Left cardiac atrium (tissue), 4 donors: ENCODE measurements at regions not wholly inside any gene's neighbourhood (a gene's known extent, or its start where the extent isn't known, plus 50 kb on each side); places are given as distances from the start of the nearest gene placed in this dataset.
"Not testable (repeated sequence)": the region's sequence is repeated elsewhere in the genome, so short reads cannot be mapped to it uniquely, and the experiment has no call there.

ENCODE experiments used
- ATAC-seq, 2 donors: fragments of 200-7000 bp; cut with Tn5 transposase; one replicate each; pipeline ENCODE4 v1.9.1; 2020; ENCODE audit warnings: mild to moderate bottlenecking in 2 of 2, moderate library complexity in 2 of 2
- DNase-seq: peaks from one replicate; pipeline ENCODE4 v3.0.0-alpha.2; 2020
- intact Hi-C, 2 donors: fragments of 100-400 bp; cut with DNase I; formaldehyde crosslinking; loops; one replicate each; pipeline versions ENCODE4 v1.14.1 to v1.15.1; 2022 to 2023
- donor health status: DM: no; HTN: yes; CAD: no.
- donor health status: DM: no; HTN: yes; CAD: no; lungs with severe emphysema.
- donor health status: DM: yes; HTN: yes; CAD: no.
- donor health status: Dilated cardiomyopathy.

DNA sequence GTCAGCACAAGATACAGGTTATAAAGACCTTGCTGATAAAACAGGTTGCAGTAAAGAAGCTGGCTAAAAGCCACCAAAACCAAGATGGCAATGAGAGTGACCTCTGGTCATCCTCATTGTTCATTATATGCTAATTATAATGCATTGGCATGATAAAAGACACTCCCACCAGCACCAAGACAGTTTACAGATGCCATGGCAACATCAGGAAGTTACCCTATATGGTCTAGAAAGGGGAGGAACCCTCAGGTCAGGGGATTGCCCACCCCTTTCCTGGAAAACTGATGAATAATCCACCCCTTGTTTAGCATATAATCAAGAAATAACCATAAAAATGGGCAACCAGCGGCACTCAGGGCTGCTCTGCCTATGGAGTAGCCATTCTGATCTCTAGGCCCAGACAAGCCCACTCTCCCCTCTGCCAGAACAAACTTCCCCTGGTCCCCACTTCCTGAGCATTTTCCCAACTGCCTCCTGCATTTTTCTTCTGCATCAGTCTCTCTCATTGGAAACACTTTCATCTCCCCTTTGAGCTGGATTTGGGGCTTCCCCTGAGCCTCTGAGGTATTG lies 215.3 kb upstream of the SDK2 start:
- intact Hi-C loops, DNase-seq, ATAC-seq: not testable (repeated sequence)

DNA sequence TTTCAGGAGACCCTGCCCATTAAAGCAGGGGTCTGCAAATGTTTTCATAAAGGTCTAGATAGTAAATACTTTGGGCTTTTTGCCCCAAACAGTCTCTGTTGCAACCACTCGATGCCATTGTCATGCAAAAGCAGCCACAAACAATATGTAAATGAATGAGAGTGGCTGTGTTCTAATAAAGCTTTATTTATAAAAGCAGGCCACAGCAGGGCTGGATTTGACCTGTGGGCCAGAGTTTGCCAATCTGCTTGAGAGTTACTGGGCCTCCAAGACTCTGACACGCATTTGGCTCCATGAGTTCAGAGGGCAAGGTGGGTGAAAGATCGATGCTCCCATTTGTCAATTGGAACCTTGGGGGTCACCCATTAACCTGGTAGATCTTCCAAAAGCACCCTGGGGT lies 217.3 kb upstream of the SDK2 start:
- ATAC-seq = no peak
- no peak for DNase-seq
- intact Hi-C loops = no loop called here

DNA sequence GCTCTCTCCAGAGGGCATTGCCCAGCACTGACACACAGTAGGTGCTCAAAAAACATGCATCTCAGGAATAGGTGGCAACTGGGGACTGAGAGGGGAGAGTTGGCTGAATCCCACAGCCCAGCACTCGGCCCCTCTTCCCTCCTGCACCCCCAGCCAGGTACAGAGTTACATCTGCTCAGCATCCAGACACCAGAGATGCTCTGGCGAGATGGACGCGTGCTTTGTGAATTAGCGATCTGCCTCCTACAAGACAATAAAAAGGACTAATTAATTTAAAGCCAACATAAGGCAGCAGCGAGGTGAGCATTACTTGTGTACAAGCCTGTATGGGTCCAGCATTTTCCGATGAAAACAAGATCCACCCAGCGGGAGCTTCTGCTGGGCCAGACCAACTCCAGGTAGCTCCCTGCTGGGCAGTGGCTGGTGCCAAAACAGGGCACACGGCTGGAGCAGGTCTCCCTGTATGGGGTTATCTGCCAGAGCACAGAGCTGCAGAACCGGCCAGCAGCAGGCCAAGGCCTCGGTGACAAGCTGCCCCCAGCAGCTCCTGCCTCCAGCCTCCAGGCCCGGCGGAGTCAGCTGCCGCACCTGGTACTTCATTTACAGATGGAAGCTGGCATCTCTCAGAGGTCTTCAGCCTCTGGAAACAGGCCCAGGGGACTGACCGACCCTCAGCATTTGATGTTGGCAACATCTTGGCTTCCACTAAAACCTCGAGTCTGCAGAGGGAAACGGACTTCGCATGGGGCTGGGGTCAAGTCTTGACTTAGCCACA lies 219.7 kb upstream of the SDK2 start:
- DNase-seq (no peak), ATAC-seq (no peak)
- intact Hi-C loops = no loop called here

DNA sequence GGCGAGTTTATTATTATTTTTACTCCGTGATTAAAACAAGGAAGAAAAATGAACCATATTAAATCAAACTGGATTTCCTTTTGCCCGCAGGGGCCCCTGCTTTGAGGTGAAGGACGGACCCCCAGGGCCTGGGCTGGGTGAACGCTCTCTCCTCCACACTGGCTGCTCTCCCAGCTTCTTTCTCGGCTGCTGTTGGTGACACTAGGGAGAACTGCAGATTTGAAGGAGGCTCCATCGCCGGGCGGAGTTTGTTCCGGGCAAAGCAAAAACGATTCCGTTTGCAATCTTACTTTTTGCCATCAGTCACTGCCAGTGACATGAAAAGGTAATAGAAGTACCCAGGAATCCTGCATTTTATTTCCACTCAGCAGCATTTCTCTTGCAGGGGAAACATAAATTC lies 221.6 kb upstream of the SDK2 start:
- DNase-seq = no peak
- intact Hi-C loops = no loop called here
- ATAC-seq = no peak

DNA sequence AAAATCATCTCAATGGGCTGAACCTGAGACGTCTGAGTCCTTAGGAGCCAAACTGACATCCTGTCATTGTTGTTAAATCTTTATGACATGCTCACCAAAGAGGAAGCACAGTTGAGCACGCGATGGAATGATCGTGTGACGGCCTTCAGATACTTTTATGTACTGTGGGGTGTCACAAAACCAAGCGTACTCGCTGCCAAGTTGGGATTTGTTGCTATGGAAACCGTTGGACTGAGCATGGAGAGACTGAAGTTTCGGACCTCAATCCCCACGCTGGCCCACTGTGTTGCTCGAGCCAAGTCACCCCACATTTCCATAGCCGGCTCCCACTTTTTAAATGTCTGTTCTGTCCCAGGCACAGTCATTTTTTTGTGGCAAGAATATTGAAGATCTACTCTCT lies 222.8 kb upstream of the SDK2 start:
- ATAC-seq = no peak
- intact Hi-C loops = no loop called here
- DNase-seq = no peak

DNA sequence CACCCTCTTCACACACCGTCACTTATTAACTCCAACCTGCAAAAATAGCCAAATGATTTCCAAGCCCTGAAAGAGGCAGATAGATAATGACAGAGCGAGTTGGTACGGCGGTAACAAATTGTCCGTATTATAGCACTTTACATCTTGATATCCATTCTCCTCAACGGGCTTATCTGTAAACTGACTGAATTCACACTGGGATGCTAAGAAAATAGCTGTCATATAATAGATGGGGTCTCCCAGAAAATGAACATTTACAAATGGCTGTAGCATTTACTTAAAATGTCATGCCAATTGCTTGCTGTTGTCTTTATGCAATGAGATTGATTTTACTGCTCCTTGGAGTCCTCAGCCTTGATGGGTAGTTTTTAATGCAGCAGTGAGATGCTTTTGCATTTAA lies 225.8 kb upstream of the SDK2 start:
- intact Hi-C loops = no loop called here
- ATAC-seq (no peak), DNase-seq (no peak)

DNA sequence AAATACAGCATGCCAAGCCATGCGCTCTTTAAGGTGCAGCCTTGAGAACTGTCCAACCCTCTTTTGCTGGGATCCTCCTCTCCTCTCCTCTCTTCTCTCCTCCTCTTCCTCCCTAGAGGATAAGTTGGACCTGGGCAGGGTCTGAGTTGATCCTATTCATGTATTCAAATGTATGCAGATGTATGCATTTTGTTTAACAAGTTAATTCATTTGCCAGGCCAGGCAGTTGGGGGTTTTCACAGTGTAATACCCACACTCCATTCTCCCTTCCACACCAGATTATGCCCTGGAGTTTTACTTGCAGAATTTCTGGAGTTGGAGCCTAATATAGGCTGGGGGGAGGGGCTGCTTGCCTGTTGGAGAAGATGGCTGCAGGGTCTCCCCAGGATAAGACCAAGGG lies 226.2 kb upstream of the SDK2 start:
- ATAC-seq (no peak), DNase-seq (no peak)
- intact Hi-C loops = no loop called here

DNA sequence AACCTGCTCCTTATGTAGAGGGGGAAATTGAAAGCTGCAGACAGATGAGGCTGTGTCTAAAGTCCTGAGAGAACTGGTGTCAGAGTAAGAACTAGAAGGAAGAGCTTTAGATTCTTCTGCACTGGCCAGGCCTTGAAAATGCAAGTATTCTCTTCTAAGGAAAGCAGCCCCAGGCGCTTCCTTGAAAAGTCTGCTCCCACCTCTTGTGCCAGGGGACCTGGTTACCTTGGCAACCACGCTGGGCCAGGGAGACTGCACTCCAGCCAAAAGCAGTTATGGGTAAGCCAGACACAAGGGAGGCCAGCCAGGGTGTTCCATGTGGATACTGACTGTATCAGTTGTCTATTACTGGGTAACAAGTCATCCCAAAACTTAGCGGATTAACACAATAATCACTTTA lies 228.6 kb upstream of the SDK2 start:
- no peak for ATAC-seq
- intact Hi-C loops = no loop called here
- DNase-seq = no peak

DNA sequence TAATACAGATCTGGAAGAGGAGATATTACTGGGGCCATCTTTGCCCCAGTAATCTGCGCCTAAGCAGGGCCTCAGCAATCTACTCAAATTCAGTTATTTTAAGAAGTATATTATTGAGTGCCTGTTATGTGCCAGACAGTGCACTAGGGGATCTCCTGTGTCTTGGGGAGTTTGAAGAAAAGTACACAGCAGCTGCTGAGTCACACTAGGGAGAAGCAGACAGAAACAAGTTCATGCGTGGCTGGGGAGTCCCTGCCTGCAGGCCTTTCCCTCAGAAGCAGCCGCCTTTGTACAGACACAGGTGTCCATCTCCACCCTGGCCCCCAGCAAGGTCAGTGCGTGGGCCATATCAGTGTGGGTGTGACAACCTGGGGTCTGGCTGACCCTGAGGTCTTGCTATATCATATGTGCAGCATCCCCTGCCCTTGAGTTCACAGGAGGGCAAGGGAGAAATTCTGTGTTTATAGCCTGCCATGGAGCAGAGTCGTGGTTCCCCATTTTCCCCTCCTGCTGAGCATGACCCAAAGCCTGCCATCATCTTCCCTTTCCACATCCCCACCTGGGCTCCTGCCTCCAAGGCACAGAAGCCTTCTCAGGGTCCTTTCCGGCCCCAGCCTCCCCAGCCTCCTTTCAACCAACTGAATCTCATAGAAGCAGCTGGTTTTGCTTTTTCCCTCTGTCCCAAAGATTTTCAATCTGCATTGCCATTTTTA lies 229.9 kb upstream of the SDK2 start:
- no peak for DNase-seq
- intact Hi-C loops = no loop called here
- no peak for ATAC-seq

DNA sequence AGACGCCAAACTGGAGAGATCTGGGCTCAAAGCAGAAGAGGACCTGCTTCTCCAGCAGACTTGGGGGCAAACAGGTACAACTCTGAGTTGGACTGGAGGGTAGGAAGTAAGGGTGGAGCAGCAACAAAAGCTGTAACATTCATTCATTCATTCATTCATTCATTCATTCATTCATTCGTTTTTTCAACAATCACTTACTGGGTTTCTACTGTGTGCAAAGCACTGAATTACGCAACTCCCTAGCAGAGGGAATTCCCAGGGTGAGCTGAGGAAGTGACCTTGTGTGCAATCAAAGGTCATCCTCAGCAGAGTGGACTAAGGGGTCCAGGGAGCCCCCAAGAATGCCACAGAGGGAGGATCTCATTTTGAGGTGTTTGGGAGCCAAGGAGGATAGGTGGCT lies 231.1 kb upstream of the SDK2 start:
- no peak for DNase-seq
- no peak for ATAC-seq
- intact Hi-C loops = no loop called here

DNA sequence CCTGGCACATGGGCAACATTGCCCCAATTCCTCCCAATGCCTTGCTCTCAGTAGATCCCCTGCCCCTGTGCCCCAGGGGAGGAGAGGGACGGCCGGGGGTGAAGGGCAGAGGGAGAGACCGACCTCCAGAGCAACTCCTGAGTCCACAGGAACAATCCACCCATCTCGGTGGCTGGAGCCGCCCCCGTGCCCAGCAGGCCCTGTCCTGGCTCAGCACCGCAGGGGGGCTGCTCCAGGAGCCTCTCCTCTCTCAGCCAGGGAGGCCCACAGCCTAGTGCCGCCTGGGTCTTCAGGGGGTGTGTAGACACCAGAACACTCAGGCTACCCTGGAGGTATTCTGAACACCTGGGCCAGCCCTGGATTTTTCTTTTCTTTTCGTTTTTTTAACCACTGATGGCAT lies 233.7 kb upstream of the SDK2 start:
- DNase-seq = no peak
- intact Hi-C loops = no loop called here
- no peak for ATAC-seq

DNA sequence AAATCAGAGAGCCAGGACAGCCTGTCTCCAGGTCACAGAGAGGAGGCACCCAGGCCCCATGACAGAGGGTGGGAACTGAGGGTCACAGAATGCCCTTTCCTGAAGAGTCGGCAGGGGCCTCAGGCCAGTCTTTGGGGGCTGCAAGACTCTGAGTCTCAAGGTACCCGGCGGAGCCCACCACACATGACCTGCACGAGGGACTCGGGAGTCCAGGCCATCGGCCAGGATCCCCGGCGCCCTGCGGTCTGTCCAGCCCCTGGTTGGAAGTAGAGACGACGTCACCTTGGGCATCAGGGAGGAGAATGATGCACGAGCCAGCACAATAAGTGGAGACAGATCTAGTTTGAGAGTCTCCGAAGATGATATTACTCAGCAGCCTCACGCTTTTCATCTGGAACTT lies 234.7 kb upstream of the SDK2 start:
- intact Hi-C loops = no loop called here
- DNase-seq = no peak
- no peak for ATAC-seq

DNA sequence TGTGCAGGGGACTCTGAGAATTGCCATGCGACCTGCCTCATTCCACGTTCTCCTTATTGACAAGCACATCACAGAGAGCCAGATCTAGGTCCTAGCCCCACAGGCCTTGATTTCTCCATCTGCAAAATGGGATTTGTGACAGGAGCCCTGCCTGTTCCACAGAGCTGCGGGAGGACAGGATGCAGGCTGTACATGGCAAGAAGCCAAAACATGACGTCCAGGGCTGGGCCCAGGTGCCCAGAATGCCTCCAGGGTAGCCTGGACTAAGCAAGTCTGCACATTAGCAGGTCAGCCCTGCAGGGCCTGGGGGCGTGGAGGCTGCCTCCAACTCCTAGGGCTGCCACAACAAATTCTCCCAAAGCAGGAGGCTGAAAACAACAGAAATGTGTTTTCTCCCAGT lies 235.7 kb upstream of the SDK2 start:
- intact Hi-C loops = no loop called here
- no peak for DNase-seq
- ATAC-seq = no peak

DNA sequence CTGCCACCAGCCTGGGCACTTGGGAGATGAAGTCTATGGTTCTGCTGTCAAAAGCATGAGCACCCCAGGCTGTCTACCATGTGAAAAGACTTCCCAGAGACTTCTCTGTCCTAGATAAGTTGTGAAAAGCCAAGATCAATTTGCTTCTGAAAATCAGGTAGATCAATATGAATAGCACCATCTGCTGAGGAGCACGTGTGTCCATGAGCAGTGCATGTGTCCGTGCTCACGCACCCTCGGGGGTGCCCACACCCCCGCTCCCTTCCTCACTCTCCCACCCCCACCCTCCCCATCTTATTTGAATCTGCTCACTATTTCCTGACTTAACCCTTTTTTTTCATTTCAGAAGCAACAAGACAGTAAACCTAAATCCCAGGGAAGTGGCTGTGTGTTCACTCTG lies 238.3 kb upstream of the SDK2 start:
- no peak for ATAC-seq
- intact Hi-C loops = no loop called here
- DNase-seq = no peak

DNA sequence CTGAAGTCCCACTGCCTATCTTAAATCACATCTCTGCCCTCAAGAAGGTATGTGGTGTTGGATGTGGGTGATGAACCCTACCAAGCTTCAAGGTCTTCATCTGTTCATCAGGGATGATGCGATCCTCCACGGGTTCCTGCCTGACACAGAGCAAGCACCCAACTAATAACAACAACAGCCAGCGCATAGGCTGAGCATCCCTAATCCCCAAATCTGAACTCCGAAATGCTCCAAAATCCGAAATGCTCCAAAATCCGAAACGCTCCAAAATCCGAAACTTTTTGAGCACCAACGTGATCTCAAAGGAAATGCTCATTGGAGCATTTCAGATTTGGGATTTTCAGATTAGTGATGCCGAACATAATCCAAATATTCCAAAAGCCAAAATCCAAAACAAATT lies 238.9 kb upstream of the SDK2 start:
- ATAC-seq = no peak
- intact Hi-C loops = no loop called here
- no peak for DNase-seq

DNA sequence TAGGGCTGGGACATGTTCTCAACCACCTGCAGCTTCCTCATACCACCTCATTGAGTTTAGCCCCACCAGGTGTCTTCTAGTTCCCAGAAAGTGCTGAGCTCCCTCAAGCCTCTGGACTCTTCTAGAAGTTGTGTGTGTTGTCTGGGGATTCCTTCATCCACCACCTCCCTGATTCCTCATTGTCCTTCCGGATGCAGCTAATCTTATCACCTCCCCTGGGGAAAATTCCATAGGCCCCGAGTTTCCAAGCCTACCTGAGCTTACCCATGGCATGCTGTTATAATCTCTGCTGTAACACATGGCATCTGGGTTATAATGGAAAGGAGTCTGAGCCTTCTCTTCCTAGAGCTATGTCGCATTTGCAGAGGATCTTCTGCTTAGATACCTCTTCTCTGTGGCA lies 243.5 kb upstream of the SDK2 start:
- ATAC-seq (no peak), DNase-seq (no peak)
- intact Hi-C loops = no loop called here

DNA sequence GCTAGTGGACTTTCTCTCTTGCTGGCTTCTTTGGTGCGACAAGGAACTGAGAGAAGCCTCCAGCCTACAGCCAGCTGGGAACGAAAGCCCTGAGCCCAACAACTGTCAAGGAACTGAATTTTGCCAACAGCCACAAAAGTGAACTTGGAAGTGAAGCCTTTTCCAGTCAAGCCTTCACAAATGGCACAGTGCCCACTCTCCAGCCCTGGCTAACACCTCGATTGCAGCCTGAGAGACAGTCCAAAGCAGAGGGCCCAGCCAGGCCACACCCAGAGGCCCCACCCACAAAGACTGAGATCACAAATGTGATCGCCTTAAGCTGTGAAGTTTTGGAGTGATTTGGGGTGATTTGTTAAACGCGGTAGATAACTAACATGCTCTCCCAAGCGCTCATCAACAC lies 244.6 kb upstream of the SDK2 start:
- intact Hi-C loops = no loop called here
- ATAC-seq = peak in 1 of 2 donors; percentile 76
- peak; percentile 57 for DNase-seq

DNA sequence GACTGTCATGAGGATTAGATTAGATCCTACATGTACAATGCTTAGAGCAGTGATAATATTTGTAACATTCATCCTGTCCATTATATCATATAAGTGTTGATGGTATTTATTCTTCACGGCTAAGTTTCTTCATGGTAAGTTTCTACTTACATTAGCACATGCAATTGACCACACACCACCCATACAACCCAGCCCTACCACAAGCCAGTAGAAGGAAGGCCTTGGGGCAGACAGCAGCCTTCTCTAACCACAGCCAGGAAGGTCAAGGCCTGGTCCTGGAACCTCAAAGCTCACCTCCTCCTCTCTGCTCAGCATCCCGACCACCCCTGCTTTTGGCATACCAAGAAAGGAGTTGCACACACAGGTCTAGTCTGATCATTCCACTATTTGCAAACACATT lies 245.2 kb upstream of the SDK2 start:
- DNase-seq (no peak), ATAC-seq (no peak)
- intact Hi-C loops = no loop called here

DNA sequence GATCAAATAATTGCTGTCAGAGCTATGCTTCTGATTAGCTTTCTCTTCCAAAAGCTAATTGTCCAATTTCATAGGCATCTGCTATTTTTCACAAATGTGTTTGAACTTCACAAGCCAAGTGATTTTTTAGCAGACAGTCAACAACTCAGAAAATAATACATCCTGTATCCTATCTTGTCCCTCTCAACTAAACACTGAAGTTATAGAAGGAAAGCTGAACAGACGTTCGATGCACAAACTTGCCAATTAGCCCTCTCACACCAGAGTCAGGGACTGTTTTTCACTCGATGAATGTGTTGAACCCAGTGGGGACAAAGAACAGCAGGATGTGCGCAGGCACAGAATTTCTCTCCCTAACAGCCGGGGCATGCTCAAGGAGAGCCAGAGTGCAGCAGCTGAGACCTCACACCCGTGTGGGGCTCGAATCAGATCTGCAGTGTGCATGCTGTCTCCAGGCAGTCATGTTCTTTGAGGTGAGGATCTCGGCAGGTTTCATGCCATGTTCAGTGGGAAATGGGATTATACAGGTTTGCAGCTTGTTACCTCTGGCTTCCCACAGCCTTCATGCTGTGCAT lies 246.7 kb upstream of the SDK2 start:
- ATAC-seq = no peak
- intact Hi-C loops = no loop called here

DNA sequence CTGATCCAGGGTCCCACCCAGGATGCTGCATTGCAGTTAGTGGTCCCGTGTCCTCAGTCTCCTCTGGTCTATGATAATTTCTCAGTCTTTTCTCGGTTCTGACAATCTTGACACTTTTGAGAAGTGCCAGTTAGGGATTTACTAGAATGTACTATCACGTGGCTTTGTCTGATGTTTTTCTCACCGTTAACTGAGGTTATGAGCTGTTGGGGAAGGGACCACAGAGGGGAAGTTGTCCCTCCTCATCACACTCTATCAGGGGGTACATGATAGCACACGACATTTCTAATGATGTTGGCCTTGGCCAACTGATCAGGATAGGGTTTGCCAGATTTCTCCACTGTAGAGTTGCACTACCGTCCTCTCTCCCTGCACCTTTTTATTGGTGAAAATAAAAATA lies 250.9 kb upstream of the SDK2 start:
- no peak for DNase-seq
- ATAC-seq = no peak
- intact Hi-C loops = no loop called here

More for the DNA sequence above, 246.7 kb upstream of the SDK2 start:
- DNase-seq = no peak

DNA sequence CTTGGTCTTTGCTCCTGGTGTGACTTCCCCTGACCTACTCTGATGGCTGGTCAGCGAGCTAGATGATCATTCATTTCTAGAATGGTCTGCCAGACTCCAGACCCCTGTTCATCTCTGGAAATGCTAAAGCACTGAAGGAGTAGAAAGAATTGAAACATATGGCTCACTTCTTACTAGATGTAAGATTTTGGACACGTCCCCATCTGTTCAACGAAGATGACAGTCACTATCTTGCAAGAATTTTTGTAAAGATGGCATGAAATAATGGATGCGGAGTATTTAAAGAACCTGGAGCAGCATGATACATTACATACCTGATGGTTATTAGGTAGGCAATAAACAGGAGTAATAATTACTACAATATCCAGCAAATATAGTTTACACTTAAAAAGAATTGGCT lies 252.7 kb upstream of the SDK2 start:
- ATAC-seq = no peak
- DNase-seq = no peak
- intact Hi-C loops = no loop called here
